GM19043 (cell line): ENCODE measurements at regions not wholly inside any gene's neighbourhood (a gene's known extent, or its start where the extent isn't known, plus 50 kb on each side); places are given as distances from the start of the nearest gene placed in this dataset.
"Not testable (repeated sequence)": the region's sequence is repeated elsewhere in the genome, so short reads cannot be mapped to it uniquely, and the experiment has no call there.

Experiments
- ATAC-seq: cut with Tn5 transposase; IDR thresholded peaks from one replicate; pipeline ENCODE4 v1.9.1; 2021; ENCODE audit warnings: low read depth; ENCODE audit not compliant: unreplicated experiment

DNA sequence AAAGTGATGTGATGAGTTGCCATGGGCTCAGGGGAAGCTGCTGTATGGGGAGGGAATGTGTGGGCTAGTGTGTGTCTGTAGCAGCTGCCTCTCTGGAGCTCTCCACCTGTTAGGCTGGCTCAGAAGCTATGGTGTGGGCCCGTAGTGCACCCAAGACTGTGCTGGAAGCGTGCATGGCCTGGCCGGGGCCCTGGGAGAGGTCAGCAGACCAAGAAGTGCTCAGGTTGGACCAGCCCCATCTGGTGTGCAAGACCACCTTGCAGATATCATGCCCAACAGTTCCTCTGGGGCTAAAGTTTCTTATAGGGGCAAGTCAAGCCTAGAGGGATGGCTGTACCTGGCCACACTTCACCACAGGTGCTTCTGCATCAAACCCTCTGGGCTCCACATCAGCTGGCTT is 274.4 kb upstream of the CCDC179 start:
- ATAC-seq = no peak

DNA sequence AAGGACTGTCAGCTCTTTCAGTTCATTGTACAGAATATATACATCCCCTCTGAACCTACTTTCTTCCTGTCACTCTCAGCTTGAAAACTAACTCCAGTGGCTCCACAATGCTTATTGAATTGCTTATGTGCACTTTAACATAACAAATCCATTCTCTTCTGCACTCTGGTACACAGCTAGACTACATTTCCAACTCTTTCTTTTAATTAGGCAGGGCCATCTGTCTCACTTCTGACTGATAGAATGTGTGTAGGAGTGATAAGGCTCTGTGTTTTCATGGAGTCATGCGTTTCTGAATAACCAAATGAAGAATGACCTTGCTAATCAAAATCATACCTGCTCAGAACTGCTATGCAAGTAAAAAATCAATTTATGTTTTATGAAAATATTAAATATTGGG is 278.5 kb upstream of the CCDC179 start:
- ATAC-seq = no peak

DNA sequence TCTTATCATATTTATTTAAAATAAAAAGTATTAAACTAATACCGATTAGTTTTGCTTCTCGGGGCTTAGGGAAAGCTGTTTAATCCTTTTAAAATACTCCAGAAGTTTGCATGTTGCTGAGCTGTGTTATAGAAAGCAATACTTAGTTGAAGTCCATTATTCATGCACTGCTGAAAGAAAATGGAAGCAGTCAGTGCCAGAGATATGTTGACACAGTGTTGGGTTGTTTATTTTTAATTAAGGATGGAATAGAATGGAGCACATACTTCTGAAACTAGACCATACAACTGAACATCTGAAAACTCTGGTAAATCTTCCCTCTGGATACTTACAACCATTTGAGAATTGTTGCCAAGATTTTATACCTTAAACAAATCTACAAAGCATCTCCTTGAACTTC is 282.7 kb upstream of the CCDC179 start:
- ATAC-seq = no peak

DNA sequence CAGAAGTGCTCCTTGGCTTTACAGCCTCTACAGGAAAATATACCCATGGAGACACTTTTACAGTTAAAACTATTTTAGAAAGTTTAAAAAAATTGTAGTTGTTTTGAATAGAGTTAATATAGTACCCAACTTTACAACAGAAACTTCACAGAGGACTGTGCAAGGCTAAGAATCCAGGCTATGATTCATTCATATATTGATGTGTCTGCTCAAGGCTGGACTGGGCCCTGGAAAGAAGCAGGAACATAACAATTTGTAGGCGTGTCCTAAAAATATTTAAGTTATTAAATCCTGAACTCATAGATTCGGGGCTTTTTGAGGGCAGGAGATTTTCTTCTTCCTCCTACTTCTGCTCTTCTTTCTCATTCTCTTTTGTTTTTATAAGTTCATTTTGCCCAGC is 291.5 kb upstream of the CCDC179 start:
- ATAC-seq = no peak

DNA sequence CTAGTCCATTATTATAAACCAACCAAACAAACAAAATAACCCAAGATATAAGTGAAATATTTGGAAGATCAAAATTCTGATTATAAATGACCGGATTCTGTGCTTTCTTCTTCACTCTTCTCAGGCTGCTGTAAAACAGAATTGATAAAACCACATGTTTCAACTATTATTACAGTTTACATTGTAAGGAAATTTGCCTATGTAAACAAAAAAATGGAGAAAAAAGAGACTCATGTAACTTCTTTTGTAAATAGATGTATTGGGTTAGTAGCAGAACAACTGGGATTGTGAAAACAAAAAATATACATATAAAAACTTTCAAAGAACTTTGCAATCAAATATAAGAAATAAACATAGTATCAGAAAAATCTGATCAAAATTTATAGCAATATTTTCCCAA is 295.2 kb upstream of the CCDC179 start:
- no peak for ATAC-seq

DNA sequence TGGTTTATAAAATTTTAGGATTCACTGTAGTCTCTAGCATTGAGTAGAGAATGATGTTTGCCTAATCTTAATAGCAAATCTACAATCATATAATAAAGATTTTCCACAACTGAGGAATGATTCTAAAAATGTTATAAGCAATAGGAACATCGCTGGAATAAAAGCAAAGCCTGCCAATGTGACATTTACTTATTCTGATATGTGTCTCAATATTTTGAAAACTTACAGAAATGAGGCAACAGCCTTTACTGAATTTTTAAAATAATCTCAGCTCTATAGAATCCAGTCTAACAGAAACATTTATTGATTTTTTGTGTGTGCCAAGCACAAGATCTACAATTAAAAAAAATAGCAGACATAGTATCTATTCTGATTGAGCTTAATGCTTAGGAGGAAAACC is 303.7 kb upstream of the CCDC179 start:
- ATAC-seq = no peak

DNA sequence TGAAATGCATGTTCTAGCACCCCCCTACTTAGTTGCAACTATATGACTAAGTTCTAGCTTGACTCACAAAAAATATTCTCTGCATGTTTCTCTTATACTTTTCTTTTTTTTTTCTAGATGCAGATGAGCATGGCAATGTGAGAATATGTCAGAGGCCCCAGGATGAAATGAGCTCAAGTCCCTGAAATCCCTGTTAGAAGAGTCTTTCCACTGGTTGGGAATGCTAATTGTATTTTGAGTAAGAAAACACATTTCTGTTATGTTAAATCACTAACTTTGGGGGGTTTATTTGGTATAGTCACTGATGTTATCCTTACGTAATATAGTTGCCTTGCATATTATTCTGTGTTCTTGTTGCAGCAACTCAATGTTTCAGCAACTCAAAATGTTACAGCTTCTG is 306.1 kb upstream of the CCDC179 start:
- no peak for ATAC-seq

DNA sequence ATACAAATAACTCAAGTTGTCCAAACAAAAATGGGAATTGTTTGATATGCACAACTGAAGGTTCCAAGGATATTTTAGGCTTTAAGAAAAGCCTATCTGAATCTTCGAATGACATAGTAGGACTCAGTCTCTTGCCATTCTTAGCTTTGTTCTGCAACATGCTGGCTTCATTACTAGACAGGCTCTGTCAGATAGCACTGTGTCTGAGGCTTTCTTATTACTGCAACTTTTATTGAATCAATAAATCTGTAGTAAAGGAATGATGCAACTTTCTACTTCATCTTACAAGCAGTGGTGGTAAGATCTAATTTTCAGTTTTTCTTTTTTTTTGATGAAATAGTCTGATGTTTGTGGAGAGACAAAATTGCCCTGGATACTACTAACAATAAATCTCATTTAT is 319.3 kb upstream of the CCDC179 start:
- no peak for ATAC-seq

DNA sequence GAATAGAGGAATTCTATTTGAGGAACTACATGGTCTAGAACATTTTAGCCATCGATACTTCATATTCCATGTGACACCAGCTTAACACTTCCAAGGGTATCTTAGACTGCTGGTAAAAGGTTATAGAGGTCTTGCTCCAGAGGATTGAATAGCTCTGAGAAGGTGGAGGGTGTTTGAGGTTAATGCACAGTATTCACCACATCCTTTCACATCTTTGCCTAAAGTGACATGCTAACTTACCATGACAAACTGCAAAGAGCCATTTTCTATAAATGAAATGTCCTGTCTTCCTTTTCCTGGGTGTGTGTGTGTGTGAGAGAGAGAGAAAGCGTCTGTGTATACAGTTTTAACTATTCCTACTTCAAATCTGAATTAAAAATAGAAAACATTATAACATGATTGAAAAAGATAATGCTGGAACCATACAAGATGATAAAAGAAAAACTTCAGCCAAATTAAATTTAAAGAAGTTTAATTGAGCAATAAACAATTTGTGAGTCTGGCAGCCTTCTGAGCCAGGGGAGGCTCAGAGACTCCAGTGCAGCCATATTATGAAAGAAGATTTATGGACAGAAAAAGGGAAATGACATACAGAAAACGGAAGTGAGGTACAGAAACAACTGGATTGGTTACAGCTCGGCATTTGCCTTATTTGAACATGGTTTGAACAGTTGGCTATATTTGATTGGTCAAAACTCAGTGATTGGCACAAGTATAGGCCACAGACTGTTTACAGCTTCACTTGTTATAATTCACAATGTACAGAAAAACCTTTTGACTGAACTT is 320.9 kb upstream of the CCDC179 start:
- no peak for ATAC-seq

DNA sequence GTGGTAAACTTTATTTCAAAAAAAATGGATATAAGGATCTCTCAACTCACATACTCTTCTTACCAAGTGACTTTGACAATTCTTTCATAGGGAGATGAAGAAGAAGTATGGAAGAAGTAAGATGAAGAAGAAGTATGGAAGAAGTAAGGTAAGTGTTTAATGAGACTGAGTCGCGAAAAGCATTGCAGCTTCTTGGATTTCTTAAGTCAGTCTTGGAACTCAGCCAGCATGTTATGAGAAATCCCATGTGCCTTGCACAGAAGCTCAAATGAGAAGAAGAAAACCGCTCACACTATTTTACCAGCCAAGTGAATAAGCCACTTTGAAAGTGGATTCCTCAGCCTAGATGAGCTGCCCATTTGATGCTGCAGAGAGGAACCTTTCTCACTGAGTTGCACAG is 332.0 kb upstream of the CCDC179 start:
- no peak for ATAC-seq

DNA sequence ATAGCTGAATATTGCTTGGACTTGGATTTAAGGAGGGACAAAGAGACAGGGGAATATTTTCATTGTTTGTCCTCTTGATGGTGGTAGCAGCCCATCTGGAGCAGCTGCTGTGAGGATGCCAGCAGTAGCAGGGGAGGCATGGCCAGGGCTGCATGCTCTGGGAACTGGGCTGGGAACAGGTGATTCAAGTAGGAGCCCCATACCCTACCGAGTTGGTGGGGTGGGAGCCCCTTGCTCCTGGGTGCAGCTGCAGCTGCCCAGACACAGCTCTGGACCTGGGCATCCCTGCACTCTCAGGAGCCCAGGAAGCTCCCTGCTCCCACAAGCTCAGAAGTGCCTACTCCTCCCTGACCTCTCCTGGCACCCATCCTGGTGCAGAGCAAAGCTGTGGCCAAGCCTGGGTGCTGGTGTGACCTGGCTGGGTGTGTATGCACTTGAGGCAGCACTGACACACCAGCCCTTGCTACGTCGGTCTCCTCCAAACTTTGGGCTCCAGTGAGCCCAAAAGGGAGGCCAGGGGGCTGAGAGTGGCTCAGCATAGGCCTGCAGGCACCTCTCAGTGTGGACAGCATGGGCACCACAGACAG is 341.8 kb upstream of the CCDC179 start:
- no peak for ATAC-seq

DNA sequence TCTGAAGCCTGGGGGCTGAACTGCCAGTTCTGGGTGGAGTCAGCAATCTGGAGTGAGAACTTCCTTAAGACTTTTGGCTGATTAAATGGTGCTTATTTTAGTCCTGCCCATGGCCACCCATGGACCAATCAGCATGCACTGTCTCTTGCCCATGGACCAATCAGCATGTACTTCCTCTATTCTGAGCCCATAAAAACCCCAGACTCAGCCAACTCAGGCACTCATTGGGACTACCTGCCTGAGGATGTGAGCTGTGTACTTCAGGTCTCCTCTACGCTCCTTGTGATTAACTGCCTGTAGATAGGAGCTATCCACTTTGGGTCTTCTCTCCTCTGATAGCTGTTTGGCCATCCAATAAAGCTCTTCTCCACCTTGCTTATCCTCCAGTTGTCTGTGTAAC is 342.3 kb upstream of the CCDC179 start:
- no peak for ATAC-seq

DNA sequence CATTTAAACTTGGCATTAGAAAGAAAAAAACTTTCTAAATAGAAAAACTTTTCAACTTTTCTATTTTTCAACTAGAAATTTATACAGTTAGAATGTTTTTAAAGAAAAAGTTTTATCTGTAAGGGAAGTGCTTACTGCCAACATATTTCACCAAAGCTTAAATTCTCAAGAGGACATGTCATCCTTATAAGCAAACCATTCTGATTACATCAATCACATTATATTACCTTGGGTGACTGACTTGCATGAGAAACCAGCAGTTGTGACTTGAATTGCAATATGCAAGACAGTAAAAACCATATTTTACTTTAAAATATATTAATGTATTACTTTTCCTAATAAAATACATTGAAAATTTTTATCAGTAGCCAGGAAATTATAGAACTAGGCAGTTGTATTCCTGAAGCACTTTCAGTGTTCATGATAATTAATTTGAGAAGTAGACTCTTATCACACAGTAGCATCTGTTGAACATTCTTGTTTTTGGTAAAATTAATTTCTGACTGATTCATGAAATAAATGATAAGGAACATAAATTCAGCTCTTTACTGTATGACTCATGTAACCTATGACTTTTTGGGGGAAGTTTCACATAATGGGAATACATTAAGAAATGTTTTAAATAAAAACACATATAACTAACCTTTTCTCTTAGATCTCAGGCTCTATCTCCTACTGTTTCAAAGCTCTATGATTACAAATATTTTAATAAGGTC is 345.0 kb upstream of the CCDC179 start:
- no peak for ATAC-seq

DNA sequence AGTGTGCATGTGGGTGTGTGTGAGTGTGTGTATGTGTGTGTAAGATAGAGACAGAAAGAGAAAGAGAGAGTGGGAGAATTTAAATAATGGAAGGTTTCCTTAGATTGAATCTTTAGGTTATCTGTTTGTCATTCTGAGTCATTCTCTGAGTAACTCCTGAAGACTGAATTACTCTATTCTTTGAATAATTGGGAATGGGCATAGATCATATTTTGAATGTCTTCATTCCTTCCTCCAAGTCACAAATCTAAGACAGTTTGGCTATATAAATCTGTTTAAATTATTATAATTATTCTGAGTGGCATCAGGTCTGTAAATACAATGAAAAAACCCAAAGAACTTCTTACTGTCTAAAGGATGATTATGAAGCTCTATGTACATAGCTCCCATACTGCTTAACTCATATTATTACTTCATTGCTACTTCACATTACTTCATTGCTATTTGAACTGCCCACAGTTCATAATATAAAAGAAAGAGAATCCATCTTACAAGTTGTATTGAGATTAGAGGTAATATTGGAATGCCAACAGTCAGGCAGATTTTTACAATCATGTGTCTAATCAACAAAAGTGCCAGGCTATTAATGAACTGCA is 346.6 kb upstream of the CCDC179 start:
- no peak for ATAC-seq

DNA sequence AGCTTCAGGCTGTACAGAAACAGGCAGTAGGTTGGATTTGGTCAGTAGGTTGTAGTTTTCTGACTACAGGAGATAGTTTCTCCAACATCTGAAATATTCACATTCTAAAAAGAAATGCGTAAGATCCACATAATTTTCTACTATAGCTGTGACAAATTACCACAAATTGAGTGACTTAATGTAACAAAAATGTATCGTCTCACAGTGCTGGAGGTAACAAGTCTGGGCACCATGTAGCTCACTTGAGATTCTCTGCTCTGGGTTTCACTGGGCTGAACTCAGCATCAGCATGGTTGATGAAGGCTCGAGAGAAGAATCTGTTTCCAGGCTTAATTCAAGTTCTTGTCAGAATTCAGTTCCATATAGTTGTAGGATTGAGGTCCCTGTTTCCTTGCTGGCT is 350.9 kb upstream of the CCDC179 start:
- no peak for ATAC-seq

DNA sequence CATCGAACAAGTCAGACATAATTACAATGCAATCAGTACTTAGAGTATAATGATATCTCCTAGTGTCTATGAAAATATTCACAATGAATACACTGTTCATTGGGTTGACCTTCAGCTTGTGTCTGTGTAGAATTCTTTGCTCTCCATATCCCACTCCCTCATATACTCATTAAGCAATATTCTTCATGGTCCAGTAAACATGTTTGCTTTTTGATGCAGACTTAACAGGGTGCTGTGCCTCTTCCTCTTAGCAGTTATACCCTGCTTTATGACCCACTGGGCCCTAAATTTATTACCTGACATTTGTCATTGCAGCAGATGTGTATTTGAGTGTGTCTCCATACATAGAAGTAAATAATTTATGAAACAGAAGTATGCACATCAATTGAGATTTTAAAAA is 352.5 kb upstream of the CCDC179 start:
- no peak for ATAC-seq

DNA sequence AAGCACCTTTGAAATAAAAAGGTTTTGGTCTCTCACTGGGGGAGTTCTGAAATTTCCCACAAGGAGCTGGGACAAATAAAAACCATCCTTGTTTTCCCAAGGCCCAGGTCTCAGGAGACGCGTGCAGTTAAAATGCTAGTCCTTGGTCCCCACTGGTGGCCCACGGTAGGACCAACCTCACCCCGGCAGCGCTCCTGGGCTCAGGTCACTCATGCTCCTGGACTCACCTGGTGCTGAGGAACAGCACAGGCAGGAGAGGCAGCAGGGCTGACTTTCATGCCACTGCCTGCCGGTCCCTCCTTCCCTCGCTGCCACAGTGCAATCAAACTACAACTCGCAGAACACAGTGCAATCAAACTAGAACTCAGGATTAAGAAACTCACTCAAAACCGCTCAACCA is 356.8 kb upstream of the CCDC179 start:
- no peak for ATAC-seq

DNA sequence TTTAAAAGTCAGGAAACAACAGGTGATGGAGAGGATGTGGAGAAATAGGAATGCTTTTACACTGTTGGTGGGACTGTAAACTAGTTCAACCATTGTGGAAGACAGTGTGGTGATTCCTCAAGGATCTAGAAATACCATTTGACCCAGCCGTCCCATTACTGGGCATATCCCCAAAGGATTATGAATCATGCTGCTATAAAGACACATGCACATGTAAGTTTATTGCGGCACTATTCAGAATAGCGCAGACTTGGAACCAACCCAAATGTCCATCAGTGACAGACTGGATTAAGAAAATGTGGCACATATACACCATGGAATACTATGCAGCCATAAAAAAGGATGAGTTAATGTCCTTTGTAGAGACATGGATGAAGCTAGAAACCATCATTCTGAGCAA is 359.8 kb upstream of the CCDC179 start:
- not testable (repeated sequence) for ATAC-seq

DNA sequence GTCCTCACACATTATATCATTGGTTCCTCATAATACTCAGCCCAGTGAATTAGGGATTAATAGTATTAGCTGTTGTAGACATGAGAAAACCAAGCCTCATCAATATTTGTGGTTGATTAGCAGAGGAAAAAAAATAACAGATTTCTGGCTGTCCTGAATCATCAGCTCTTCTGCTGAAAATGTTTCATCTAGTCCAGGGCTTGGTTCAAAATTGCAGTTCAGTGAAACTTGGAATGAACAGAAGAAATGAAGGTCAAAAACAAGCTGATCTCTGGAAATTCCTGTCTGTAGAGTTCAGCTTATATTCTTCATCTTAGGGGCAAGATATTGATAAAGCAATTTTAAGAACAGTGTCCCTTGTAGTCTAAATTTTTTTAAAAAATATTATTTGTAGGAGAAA is 361.1 kb upstream of the CCDC179 start:
- ATAC-seq = no peak

DNA sequence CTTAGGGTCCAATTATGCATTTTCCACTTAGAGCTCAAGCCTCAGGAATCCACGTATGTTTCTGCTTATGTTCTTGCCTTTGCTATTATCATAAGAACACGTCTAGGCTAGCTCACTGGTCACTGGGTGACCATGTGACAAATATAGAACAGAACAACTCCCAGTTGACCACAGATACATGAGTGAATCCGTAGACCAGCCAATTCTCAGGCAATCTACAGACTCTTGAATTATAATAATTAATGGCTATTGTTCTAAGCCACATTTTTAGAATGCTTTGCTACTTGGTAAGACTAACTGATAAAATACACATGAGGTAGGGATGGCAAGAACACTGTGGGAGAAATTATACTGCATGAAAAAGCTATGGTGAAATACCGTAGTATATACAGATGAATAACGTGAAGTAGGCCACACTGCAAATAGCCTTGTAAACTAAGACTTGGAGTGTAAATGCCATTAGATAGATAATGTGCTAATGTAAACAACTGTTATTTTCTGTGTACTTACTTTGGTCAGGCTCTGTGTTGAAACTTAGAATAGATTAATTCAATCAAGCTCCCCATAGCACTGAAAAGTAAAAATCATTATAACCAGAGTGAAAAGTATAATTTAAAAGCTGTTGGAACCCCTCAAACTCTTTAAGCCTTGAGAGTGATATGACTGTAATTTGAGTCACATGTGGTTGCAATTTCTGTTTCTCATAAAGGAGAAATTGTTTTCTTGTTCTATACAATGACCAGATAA is 366.2 kb upstream of the CCDC179 start:
- ATAC-seq = no peak

DNA sequence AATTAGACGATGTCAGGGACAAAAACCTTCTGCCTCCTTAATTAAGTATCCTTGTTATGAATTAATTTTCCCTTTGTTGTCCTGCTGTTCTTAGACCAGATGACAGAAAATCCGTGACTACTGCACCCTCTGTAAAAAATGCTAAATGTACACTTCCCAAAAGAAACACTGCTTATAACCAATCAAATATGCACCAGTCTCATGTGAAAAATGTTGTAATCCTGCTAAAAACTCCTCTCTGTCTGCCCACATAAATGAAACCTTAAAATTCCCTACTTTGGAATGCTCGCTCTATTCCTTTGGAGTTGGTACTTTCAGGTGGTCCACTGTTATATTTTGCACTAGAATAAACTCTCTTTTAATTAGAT is 366.8 kb upstream of the CCDC179 start:
- no peak for ATAC-seq
